H1 (cell line): ENCODE measurements at regions not wholly inside any gene's neighbourhood (a gene's known extent, or its start where the extent isn't known, plus 50 kb on each side); places are given as distances from the start of the nearest gene placed in this dataset.

ENCODE experiments used
- CHD2 ChIP-seq: IDR thresholded peaks from 2 replicates; pipeline ENCODE4 v1.6.1; 2012; ENCODE audit warnings: low read length, improper control_type of control experiment
- HDAC6 ChIP-seq: IDR thresholded peaks from one replicate; pipeline ENCODE4 v1.7.1; 2012; ENCODE audit warnings: low read depth, mild to moderate bottlenecking, inconsistent platforms, low read length, moderate library complexity
- JUND ChIP-seq: IDR thresholded peaks from 2 replicates; pipeline ENCODE4 v1.6.1; 2011; ENCODE audit warnings: mild to moderate bottlenecking, improper control_type of control experiment, low read length
- POLR2A ChIP-seq, 2 experiments: IDR thresholded peaks; 1 replicate in 1 of 2; 2 replicates in 1 of 2; pipeline ENCODE4 v1.6.1; 2011; ENCODE audit warnings: low read depth in 2 of 2, low read length in 2 of 2, mild to moderate bottlenecking in 2 of 2; ENCODE audit errors: control extremely low read depth in 1 of 2
- POLR2AphosphoS5 ChIP-seq: IDR thresholded peaks from 2 replicates; pipeline ENCODE4 v1.6.1; 2011; ENCODE audit warnings: low read depth, low read length
- SIN3A ChIP-seq, 2 experiments: IDR thresholded peaks in 1 of 2; conservative IDR thresholded peaks in 1 of 2; 2 replicates each; pipeline ENCODE4 v1.6.1; 2011 to 2012; ENCODE audit warnings: low read length in 2 of 2, improper control_type of control experiment in 1 of 2, low read depth in 1 of 2, mild to moderate bottlenecking in 1 of 2

- TF ChIP-seq SIN3A (conservative IDR thresholded peaks at IDR 0.05 in 1 of 2, IDR thresholded peaks at IDR 0.05 in 1 of 2; ENCODE audit: low read depth in 1 of 2, low read length in 2 of 2) (no peak), HDAC6 (no peak), CHD2 (no peak), POLR2AphosphoS5 (no peak), JUND (no peak), POLR2A (IDR thresholded peaks at IDR 0.05; ENCODE audit: control extremely low read depth in 1 of 2, low read depth in 2 of 2, low read length in 2 of 2) (no peak)
These were observed 491.1 kb upstream of the KLF6 start for GRCh38 chr10:4276151-4276550.
